GM21786 (cell line): ENCODE measurements at regions not wholly inside any gene's neighbourhood (a gene's known extent, or its start where the extent isn't known, plus 50 kb on each side); places are given as distances from the start of the nearest gene placed in this dataset.

Experiments used
- ATAC-seq: cut with Tn5 transposase; IDR thresholded peaks from one replicate; pipeline ENCODE4 v1.9.1; 2021; ENCODE audit not compliant: unreplicated experiment

DNA sequence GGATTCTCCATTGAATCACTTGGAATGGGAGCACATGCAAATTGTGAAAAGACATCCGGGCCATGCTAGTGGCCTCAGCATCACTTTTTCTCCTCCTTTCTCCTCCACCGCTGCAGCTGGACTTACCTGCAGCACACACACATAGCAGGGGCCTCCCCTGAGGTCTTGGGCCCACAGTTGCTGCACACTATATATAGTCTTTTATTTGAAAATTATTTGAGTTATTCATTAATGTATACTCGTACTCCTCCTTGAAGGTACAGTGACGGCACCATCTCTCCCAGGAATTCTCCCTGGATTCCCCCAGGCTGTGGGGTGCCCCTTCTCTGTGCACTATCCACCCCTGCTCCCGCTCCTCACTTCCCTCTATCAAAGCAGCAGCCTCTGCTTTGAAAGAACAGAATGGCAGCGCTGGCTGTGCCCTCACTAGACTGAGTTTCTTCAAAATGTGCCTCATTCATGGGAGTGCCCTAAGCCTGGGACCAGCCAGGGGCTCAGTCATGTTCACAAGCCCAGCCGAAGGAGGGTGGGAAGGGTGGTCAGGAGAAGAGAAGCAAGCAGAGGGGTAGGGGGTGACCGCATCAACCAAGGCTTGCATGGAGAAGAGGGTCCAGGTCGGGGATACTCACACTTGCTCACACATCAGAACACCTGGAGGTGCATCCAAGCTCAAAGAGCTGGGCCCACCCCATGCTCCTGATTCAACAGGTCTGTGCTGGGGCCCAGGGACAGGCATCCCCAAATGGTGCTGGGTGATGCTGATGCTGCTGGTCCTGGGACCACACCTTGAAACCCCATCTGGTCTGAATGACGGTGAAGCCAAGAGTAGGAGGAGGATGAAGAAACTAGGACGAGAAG lies 156.2 kb upstream of the ZMIZ1 start:
- no peak for ATAC-seq

DNA sequence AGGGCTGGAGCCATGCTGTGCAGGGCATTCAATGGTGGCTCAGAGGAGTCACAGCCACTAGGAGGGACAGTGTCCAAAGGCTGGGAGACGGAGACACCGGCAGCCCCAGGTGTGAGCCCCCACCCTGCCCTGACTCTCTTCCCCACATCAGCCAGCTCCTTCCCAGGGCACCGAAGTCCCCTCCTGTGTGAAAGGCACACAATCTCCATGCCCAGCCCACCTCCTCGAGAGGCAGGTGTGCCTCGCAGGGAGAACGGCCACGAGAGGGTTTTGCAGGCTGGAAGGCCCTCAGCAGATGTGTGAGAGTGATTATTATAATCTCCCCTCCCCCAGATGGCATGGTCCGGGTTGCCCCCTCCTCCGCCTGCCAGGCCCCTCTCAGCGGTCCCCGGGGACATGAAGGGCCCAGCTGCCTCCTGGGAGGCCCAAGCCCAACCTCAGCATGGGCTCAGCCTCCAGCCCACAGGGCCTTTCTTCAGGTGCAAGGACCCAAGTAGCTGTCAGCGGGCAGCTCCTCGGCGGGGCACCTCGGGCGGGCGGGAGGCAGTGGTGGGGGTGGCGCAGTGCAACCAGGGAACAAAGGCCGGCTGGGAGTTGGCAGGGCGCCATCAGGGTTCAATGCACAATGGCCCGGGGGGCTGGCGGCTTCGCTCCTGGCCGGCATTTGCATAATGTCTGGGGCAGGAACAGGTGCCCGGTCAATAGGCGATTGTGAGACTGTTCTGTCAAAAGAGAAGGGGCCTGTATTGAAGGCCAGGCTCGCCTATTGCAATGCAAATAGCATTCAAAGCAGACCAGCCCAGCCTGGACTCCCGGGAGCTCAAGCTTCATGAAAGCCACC lies 155.3 kb upstream of the ZMIZ1 start:
- ATAC-seq: no peak

DNA sequence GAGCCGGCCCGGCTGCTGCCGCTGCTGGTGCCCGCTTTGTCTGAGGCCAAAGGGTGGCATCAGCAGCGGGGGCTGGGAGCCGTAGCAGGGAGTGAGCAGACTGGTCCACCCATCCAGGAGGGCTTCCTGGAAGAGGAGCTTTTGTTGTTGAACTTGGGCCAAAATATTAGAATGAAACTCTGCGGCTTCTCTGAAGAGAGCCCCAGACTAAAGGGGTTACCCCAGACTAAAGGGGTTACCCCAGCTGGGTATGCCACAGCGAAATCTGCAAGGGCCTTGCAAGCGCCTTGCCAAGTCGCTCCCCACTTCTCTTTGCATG lies 154.7 kb upstream of the ZMIZ1 start:
- ATAC-seq: no peak

DNA sequence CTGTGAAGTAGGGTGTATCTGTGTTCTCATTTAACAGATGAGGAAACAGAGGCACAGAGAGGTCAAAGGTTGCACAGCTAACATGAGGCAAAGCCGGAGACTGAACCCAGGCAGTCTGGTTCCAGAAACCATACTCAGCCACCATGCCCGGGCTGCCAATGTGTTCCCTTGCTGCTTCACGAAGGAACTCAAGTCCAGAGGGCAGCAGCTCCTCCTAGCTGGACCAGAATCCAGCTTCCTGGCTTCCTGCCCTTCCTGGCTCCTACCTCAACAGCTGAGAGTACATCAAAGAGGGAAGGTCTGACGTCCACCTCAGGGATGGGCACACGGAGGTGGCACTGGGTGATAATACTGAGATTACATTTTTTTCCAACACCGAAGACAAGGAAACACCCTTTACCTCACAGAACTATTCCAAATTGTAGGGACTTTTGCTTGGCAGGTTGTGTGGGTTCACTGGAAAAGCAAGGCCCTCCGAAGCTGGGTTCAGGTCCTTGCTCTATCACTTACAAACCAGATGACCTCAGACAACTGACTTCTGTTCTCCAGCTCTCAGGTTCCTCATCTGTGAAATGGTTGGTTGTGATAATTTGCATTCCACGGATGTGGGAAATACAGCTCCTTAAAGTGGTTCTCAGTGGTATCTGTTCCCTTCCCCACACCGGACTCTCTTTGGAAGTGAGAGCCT lies 154.1 kb upstream of the ZMIZ1 start:
- ATAC-seq: no peak

DNA sequence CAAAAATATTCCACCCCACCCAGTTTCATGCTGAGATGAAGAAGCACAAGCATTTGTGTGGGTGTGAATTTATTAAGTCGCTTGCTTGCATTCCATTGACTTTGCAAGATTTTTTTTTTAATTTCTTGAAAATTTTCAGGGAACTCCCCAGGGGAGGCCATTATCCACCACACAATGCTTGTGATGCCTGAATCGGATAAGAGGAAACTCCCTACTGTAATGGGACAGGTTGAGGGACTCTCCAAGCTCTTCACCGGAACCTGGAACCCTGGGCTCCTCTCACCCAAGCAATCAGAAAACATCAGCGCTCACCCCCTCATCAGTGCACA lies 153.6 kb upstream of the ZMIZ1 start:
- no peak for ATAC-seq

DNA sequence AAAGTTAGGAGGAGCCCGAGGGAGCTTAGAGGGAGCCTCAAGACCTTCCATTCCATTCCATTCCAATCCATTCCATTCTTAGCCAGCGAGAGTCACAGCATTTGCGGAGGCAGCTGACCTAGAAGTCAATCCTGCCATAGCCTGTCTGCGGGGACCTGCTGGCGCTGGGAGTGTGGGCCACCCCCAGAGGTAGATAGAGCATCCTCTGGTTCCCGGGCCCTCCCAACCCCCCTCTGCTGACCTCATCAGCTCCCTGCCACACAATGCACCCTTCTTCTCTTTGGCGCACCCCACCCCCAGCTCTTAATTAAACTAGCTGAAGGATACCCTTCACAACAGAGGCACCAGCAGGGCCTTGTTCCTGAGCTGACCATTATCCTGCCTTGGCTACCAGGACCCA lies 152.5 kb upstream of the ZMIZ1 start:
- ATAC-seq: no peak

DNA sequence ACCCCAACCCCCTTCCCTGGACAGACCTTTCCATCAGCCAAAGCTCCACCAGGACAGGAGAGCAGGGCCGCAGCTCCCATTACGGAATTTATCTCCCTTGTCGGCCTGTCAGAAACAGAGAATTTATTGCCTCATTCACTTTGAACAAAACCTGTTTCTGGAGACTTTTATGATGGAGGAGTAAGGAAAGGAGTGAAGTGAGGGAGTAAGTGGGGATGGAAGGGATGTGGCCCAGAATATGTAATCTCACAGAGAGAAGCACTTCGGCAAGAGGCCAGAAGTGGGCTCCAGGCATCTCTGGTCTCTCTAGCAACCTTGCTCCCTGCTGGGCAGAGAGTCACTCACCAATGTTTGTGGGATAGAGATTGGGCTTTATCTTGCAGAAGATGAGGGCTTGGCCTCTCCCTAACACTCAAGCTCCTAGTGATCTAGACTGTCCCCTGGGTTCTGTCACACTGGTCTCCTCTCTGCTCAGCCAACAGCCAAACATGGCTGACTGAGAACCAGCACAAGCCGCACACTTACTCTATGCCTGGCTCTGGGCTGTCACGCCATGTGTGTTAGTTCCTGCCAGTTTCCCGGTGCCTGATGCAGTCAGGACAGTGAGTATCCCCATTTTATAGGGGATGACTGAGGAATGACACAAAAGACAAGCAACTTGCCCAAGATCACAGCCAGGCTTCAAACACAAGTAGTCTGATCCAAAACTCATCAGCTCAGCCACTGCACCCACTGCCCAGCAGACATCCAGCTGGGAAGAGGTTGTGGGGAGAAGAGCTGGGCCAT lies 149.4 kb upstream of the ZMIZ1 start:
- no peak for ATAC-seq

DNA sequence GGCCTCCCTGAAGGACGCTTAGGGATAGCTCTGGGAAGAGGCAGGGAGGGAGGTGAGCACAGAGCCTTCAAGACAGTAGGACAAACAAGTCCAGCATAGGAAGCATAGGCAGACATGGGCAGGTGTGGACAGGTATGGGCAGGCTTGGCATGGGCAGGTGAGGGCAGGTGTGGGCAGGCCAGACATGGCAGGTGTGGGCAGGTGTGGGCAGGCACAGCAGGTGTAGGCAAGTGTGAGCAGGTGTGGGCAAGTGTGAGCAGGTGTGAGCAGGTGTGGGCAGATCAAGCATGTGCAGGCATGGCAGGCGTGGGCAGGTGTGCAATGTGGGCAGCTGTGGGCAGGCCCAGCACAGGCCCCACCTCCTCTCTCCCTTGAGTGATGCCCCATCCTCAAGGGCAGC lies 148.8 kb upstream of the ZMIZ1 start:
- ATAC-seq: no peak

DNA sequence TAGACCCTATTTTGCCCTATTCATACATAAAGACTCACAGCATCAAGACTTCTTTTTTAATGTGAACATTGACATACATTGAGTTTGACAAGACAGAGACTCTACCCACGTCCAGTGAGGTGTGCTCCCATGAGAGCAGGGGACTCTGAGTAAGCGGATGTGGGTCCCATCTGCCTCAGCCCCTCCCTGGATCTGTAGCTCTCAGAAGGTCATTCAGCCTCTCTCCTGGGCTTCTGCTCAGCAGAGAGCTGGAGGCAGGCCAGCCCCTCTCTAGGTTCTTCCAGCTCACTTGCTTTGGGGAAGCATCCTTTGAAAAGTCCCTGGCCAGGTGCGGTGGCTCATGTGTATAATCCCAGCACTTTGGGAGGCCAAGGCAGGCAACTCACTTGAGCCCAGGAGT lies 146.9 kb upstream of the ZMIZ1 start:
- ATAC-seq: no peak

DNA sequence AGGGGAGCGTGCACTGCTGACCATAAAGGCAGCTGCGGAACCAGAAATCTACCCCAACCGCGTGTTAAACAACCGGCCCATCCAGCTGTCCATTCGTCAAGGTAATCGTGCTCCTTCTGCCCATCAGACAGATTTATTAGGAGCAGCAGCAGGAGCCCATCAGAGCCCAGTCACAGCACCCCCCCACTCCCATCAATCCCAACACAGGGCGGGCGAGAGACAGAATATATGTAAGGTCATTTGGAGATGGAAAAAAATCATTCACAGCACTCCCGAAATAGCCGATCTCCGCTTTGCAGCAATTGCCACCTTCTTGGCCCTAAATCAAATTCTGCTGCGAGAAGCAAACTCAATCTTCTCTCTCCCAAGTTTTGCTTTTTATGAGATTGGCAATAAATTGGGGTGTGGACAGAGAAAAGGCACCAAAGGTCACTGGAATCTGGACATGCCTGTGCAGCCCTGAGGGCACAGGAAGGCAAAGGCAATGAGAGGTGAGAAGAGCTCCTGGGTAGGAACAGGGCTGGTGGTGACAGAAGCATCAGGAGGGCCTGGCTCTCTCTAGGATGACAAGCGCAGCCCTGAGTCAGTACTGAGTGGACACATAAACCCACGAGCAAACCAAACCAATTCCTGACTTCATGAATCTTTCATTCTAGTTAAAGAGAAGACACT lies 145.0 kb upstream of the ZMIZ1 start:
- no peak for ATAC-seq

DNA sequence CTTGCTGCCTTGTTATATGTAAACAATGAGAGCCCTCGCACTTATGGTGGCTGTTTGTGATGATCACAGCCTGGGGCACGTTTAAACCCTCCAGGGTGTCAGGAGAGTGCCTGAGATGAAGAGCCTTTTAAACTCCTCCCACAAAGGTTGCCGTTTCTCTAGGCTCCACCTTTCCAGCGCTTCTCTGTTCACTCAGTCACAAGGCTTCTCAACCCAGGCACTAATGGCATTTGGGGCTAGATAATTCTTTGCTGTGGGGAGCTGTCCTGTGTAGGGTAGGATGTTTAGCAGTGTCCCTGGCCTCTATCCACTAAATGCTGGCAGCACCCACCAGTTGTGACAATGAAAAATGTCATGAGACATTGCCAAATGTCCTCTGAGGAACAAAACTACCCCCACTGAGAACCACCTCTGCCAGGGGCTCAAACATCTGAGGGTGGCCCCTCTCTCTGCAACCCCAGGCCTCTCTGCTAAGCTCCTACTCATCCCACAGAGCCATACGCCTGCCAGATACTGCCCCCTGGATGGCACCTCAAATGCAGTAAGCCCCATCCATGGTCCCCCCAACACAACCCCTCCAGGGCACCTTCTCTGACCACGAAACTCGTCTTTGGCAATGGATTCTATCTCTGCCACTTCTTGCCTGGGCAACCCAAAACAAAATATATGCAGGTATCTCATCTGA lies 144.3 kb upstream of the ZMIZ1 start:
- ATAC-seq: no peak

DNA sequence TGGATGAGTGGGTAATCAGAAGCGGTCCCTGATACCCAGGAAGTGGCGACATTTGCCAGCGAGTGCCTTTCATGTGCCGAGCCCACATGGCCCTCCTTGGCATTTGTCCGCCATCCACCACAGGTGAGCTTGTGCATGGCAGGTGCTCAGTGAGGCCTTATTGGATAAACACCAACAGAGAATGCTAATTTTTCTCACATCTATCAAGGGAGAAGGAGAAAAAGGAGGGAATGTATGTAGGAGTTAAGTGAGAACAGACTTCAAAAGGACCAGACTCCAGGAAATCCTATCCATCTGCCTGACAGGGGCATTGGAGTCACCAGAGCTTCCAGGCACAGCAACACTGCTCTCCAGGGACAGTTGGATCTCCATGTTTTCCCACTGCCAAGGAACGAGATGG lies 143.5 kb upstream of the ZMIZ1 start:
- no peak for ATAC-seq

DNA sequence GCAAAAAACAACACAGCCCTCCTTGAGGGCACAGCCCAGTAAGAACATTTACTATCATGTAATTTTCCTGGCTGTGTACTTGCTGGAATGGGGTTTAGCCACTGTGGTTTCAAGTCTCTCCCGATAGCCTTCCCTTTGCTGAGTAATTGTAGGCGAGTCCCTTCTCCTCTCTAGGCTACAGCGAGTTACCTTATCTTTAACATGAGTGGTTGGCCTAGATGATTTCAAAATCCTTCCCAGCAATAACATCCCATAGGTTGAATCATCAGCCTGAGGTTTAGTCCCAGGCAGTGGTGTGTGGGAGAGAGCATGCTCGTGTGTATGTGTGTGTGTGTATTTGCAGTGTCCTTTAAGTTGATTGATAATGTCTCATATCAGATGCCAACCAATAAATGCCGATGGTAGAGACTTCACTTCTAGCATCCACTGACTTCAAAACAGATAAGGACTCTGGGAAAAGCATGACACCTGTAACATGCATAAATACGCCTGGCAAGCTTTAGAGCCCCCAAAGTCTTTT lies 142.9 kb upstream of the ZMIZ1 start:
- no peak for ATAC-seq

DNA sequence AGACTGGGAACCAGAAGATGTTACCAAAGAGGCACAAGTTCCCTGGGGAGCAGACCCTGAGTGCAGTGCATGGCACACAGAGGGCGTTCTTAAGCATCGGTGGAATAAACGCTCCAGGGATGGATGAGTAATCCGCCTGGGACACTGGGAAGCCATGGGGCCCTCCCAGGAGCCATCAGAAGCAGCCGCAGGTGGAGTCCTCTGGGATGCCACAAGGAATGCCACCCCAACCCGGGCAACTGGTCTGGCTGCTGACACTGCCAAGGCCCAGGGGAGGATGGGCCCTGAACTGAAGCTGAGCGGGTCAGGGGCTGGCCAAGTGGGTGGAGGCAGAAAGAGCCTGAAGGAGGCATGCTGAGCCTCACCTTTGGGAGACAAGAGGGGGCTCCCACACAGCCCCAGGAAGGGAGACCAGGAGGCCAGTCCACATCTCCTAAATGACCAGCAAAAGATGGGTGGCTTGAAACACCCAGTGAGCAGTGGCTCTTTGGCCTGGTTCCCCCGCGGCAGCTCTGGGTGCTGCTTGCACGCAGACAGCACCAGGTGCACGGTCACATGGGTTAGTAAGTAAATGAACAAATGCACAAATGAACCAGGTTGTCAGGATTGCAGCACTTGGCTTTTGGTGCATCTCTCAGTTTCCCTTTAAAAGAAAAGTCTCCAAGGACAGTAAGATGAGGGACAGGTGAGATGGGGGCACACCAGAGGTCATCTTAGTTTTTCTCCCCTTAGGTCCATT lies 141.3 kb upstream of the ZMIZ1 start:
- no peak for ATAC-seq

DNA sequence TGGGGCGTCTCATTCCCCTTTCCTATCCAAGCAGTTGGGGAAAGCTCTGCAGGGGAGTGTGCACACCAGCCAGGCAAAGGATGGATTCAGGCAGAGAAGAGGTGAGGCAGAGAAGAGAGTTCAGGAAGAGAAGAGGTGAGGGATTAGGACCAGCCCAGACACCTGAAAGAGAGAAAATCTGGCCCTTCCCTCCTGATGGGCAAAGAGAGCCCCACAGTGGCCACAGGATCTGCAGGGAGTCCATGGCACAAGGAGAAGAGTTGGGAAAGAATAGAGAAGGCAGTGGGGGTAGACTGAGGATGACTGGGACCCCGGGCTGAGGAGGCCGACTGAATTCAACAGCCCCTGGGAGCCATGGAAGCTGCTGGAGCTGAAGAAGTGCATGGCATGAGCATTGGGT lies 140.4 kb upstream of the ZMIZ1 start:
- ATAC-seq: no peak

DNA sequence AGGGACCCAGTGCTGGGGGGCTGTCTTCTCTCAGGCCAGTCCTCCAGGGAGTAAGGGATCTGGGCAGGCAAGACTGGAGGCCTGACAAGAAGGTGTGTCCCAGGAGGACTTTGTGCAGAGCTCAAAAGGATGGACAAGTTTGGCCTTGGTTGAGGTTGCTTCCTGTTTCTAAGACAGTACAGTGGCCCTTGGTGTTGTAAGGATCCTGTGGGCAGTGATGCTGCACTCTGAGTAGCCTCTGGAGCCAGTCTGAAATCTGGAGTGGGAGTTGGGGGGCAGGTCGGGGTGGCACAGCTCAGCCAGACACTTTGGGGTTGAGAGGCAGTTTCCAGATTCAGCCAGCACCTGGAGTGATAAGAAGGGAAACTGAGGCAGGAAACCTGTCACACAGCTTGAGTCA lies 139.2 kb upstream of the ZMIZ1 start:
- ATAC-seq: no peak

DNA sequence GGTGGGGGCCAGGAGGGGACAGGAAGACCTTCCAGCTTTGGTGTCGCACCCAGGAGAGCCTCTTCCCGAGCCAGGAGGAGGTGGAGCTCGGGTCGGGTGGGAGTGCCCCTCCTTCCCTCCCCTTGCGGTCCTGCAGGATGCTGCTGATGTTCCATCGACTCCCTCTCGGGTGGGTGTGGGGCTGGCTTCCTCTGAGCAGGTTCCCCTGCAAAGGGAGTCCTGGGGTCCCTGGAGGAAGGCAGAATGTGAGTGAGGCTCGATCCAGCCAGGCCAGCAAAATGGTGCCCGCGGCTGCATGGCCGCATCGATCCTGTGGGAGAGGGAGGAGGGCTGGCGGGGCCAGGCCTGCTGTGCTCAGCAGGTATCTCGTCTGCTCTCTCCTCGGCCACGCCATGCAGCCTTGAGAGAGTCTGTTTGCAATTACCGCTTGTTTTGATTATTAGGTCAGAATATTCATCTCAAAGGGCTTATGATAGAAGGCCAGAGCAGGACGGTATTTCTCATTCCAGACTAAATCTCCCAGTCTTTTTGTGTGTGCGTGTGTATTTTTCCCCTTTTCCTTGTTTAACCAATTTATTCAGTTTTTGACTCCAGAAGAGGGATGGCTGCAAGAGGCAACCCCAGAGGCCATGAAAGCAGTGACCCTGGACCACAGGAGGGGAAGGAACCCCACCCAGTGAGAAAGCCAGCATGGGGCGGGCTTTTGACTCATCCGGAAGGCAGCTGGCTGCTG lies 137.3 kb upstream of the ZMIZ1 start:
- no peak for ATAC-seq

DNA sequence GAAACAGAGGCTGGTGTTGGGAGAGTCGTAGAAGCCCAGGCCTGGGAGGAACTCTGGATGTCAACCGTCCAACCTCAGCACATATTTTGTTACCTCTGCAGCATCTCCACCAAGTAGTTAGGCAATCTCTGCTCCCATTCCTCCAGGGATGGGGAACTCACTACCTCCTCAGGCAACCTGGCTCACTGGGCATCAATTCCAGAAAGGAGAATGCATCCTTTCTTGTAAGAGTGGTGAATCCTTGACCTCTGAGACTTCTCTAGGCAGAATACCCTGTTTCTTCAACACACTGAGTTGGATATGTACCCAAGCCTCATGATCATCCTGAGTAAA lies 136.7 kb upstream of the ZMIZ1 start:
- no peak for ATAC-seq

DNA sequence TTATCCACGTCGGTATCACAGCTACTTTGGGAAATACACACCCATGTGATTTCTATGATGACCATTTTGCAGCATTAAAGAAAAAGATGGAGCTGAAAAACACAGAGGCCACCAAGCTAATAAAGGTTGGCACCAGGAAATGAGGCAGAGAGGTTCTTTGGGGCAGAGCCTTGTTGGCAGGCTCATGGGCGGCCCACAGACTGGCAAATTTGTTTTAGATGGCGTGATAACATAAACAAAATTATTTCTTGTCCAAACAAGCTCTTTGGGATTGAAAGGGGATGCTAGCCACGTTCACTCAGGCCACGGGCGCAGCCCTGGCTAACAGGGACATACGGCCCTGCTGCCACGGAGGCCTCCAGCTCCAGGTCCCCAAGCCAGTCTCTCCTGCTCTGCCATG lies 135.9 kb upstream of the ZMIZ1 start:
- ATAC-seq: no peak
